Naive B cell (primary cell): ENCODE measurements at regions not wholly inside any gene's neighbourhood (a gene's known extent, or its start where the extent isn't known, plus 50 kb on each side); places are given as distances from the start of the nearest gene placed in this dataset.
"Not testable (repeated sequence)": the region's sequence is repeated elsewhere in the genome, so short reads cannot be mapped to it uniquely, and the experiment has no call there.

Source experiments
- ATAC-seq, 2 donors: fragments of 150-1000 bp; cut with Tn5 transposase; 2 replicates each; pipeline ENCODE4 v1.10.0; 2021; ENCODE audit warnings: low read depth in 2 of 2, mild to moderate bottlenecking in 2 of 2, moderate library complexity in 2 of 2
- DNase-seq: peaks from one replicate; pipeline ENCODE4 v3.0.0; 2022
- H3K27ac Mint-ChIP-seq, 6 donors: one replicate each; pipeline ENCODE4 v1.8.0; 2020 to 2022; ENCODE audit warnings: mild to moderate bottlenecking in 6 of 6, mixed read lengths in 6 of 6, moderate library complexity in 5 of 6, inconsistent platforms in 2 of 6
- H3K27me3 Mint-ChIP-seq, 3 donors: one replicate each; pipeline ENCODE4 v1.8.0; 2021 to 2022; ENCODE audit warnings: mixed read lengths in 3 of 3, mild to moderate bottlenecking in 1 of 3
- H3K36me3 Mint-ChIP-seq, 2 donors: one replicate each; pipeline ENCODE4 v1.8.0; 2020 to 2022; ENCODE audit warnings: mixed read lengths in 2 of 2, inconsistent platforms in 1 of 2, mild to moderate bottlenecking in 1 of 2
- H3K4me1 Mint-ChIP-seq, 3 donors: one replicate each; pipeline ENCODE4 v1.8.0; 2020 to 2022; ENCODE audit warnings: mixed read lengths in 3 of 3, inconsistent platforms in 1 of 3, mild to moderate bottlenecking in 1 of 3, moderate library complexity in 1 of 3
- H3K4me3 Mint-ChIP-seq, 8 donors: one replicate each; pipeline ENCODE4 v1.8.0; 2020 to 2022; ENCODE audit warnings: mild to moderate bottlenecking in 8 of 8, mixed read lengths in 8 of 8, moderate library complexity in 8 of 8, inconsistent platforms in 2 of 8
- H3K9me3 Mint-ChIP-seq, 7 donors: one replicate each; pipeline ENCODE4 v1.8.0; 2020 to 2022; ENCODE audit warnings: mixed read lengths in 7 of 7, mild to moderate bottlenecking in 5 of 7, inconsistent platforms in 2 of 7, moderate library complexity in 1 of 7

DNA sequence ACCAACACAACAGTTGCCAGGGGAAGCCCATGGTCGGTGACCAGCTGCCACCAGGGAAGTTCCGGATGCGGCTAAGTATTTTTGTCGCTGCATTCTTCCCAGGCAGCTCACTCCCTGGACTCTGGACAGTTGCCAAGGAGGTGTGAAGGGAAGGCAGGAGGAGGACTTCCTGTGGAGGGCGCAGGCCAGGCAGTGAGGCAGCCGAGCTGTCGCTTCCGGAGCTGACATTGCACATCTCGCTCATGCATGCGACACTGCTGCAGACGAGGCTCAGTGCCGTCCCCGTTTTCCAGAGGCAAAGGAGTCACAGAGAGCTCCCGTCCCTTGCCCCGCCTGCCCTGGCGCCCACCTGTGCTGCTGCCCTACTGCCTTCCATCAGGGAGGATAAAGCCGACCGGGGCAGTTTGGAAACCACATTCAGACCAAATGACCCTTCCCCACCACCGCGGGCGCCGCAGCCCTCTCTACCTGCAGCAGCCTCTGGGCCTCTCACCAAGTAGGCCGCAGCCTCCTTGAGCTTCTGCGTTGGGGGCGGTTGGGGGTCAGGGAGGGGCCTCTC, 81.4 kb downstream of the NENF start:
- peak in 1 of 2 donors; percentile 11 for ATAC-seq
- no peaks in the 10 kb centered on the region for H3K36me3 Mint-ChIP-seq
- peak overlapping the region in 7 of 8 donors; percentile 47 to 86 (median 74) for H3K4me3 Mint-ChIP-seq
- peaks cover 0 to 2% (median 0%) of the 10 kb centered on the region in 7 donors for H3K9me3 Mint-ChIP-seq
- no peak overlapping the region for H3K27ac Mint-ChIP-seq
- peaks cover 44 to 88% (median 81%) of the 10 kb centered on the region in 3 donors for H3K27me3 Mint-ChIP-seq
- peaks cover 0 to 15% (median 7%) of the 10 kb centered on the region in 3 donors for H3K4me1 Mint-ChIP-seq
- no peak for DNase-seq

DNA sequence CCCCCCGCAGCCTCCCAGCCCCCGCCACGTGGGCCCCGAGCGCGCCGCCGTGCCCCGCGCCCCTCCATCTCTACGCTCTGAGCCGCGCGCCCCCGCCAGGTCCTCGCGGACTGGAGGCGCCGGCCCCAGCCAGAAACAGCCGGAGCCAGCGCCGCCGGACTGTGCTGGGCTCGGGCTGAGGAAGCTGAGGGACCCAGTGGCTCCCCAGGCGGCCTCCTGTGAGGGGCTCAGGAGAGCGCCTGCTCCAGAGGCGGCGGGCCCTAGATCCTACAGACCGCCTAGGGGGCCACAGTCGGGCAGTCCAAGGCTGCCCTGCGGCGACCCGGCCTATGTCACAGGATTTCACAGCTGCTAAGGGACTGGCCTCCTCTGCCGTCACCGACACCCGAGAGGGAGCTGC, 82.1 kb downstream of the NENF start:
- H3K36me3 Mint-ChIP-seq: no peaks in the 10 kb centered on the region
- no peak overlapping the region for H3K27ac Mint-ChIP-seq
- peaks cover 0 to 2% (median 0%) of the 10 kb centered on the region in 7 donors for H3K9me3 Mint-ChIP-seq
- peak overlapping the region in 3 of 8 donors; percentile 6 to 42 (median 9) for H3K4me3 Mint-ChIP-seq
- peaks cover 41 to 84% (median 80%) of the 10 kb centered on the region in 3 donors for H3K27me3 Mint-ChIP-seq
- ATAC-seq (peak; percentile 14 to 21), DNase-seq (no peak)
- H3K4me1 Mint-ChIP-seq: peaks cover 0 to 15% (median 7%) of the 10 kb centered on the region in 3 donors

DNA sequence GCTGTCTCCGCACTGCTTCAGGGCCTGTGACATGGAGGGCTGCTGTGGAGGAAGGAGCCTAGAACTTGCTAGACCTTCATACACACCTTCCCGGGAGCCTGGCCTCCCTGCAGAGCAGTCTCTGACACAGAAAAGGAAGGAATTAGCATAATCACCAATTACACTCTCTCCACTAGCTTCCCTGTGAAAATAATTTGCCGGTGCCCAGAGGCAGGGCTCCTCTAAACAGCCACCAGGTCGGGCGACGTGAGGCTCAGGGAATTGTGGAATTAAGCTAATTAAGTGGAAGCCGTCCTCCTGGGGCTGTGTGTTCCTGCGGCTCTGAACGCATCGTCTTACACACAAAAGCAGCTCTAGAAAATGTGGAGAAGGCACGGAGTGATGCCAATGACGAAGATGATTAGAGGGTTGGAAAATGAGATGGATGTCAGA, 82.6 kb downstream of the NENF start:
- Mint-ChIP-seq H3K27me3 (peaks cover 46 to 82% (median 74%) of the 10 kb centered on the region in 3 donors), H3K9me3 (peaks cover 0 to 2% (median 0%) of the 10 kb centered on the region in 7 donors), H3K36me3 (no peaks in the 10 kb centered on the region), H3K4me1 (peaks cover 0 to 15% (median 7%) of the 10 kb centered on the region in 3 donors), H3K27ac (peak overlapping the region in 1 of 6 donors; percentile 17), H3K4me3 (peak overlapping the region in 5 of 8 donors; percentile 21 to 77 (median 51))
- DNase-seq: no peak
- peak in 1 of 2 donors; percentile 25 for ATAC-seq

DNA sequence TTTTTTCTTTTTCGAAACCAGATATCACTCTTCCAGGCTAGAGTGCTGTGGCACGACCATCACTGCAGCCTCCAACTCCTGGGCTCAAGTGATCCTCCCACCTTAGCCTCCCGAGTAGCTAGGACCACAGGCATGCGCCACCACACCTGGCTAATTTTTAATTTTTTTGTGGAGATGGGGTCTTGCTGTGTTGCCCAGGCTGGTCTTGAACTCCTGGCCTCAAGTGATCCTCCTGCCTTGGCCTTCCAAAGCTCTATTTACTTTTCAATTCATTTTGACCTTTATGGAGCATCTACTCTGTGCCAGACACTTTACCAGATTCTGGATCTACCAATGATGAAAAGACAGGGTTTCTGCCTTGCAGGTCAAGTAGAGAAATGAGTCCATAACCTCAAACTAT, 83.3 kb downstream of the NENF start:
- H3K27ac Mint-ChIP-seq, ATAC-seq, DNase-seq, H3K36me3 Mint-ChIP-seq, H3K9me3 Mint-ChIP-seq: not testable (repeated sequence)
- peaks cover 46 to 82% (median 70%) of the 10 kb centered on the region in 3 donors for H3K27me3 Mint-ChIP-seq
- H3K4me1 Mint-ChIP-seq: peaks cover 0 to 15% (median 7%) of the 10 kb centered on the region in 3 donors
- peak overlapping the region in 3 of 8 donors; percentile 21 to 58 (median 37) for H3K4me3 Mint-ChIP-seq

DNA sequence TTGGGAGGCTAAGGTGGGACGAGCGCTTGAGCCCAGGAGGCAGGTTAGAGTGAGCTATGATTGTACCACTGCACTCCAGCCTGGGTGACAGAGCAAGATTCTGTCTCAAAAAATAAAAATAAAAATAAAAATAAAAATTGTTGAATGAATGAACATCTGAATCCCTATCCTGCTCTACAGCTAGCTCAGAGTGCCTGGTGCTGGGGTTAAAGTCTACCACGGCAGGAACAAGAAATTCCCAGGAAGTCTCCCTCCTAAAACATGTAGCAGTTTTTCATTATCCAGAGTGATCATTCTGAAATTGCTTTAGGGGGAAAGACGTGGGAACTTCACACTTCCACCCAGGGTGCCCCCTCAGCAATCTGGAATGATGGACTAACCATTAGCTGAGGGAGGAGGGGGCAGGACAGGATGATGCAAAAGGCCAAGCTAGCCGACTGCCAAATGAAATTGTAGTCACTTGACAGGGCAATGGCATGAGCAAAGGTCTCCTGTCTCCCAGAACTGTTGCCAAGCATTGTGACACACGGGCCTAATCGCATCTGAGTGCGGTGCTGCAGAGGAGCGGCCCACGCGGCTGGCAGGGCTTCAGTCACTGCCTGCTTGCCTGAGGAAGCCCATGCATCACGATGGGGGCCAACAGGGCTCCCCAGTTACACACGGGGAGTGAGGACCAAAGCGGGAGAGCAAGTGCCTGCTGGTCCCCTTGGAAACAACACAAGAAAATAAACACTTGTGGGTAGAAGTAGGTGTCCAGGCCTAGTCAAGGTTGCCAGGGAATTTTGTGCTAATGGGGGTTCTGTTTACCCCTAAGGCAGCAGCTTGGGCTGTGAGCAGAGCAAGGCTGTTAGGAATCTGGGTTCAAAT, 85.7 kb downstream of the NENF start:
- Mint-ChIP-seq H3K27me3 (peaks cover 38 to 78% (median 63%) of the 10 kb centered on the region in 3 donors), H3K4me3 (no peak overlapping the region), H3K9me3 (peaks cover 0 to 2% (median 0%) of the 10 kb centered on the region in 7 donors), H3K4me1 (peaks cover 0 to 15% (median 7%) of the 10 kb centered on the region in 3 donors), H3K36me3 (no peaks in the 10 kb centered on the region), H3K27ac (peak overlapping the region in 1 of 6 donors; percentile 7)
- DNase-seq (no peak), ATAC-seq (no peak)

DNA sequence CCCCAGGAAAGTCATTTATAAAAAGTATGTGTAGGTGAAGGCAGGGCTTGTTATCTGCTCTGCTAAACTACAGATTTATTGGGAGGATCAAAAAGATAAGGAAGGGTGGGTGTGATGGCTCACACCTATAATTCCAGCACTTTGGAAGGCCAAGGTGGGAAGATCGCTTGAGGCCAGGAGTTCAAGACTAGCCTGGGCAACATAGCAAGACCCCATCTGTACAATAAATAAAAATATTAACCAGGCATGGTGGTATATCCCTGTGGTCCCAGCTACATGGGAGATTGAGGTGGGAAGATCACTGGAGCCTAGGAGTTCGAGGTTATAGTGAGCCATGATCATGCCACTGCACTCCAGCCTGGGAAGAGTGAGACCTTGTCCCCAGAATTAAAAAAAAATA, 86.4 kb downstream of the NENF start:
- DNase-seq (no peak), ATAC-seq (no peak)
- Mint-ChIP-seq H3K27me3 (peaks cover 43 to 76% (median 61%) of the 10 kb centered on the region in 3 donors), H3K4me3 (no peak overlapping the region), H3K36me3 (no peaks in the 10 kb centered on the region), H3K9me3 (peaks cover 0 to 2% (median 0%) of the 10 kb centered on the region in 7 donors), H3K4me1 (peaks cover 0 to 9% (median 2%) of the 10 kb centered on the region in 3 donors), H3K27ac (peak overlapping the region in 1 of 6 donors; percentile 7)

DNA sequence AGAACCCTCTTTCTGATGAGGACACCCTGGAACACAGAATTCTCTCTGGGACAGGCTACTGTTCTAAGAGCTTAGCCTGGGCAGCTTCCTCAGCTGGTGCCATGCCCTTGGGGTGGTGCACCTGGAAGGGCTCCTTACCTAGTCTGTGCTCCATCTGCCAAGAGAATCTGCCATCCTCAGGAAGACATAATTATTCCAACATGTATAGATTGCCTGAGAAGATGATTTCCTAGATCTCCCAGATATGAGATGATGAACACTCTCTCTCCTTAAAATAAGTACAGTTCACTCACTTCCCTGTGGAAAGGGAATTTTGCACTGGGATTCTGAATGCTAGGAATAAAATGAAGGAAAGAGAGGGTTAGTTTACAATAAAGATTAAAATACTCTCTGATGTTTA, 87.6 kb downstream of the NENF start:
- Mint-ChIP-seq H3K36me3 (no peaks in the 10 kb centered on the region), H3K9me3 (peaks cover 0 to 2% (median 0%) of the 10 kb centered on the region in 7 donors), H3K4me1 (peaks cover 0 to 5% (median 0%) of the 10 kb centered on the region in 3 donors), H3K4me3 (no peak overlapping the region), H3K27ac (no peak overlapping the region), H3K27me3 (peaks cover 41 to 72% (median 55%) of the 10 kb centered on the region in 3 donors)
- ATAC-seq (no peak), DNase-seq (no peak)

DNA sequence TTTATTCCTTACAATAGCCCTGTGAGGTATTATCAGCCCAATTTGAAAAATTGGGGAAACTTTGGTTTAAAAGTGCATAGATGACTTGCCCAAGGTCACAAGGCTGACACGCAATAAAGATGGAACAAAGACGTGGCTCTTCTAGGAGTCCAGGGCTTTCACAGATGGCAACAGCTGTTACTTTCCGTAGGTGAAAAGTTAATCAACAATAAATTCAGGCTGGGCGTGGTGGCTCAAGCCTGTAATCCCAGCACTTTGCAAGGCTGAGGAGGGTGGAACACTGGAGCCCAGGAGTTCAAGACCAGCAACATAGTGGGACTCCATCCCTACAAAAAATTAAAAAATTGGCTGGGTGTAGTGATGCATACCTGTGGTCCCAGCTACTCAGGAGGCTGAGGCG, 87.8 kb upstream of the ATF3 start:
- no peak overlapping the region for H3K4me3 Mint-ChIP-seq
- peaks cover 0 to 2% (median 0%) of the 10 kb centered on the region in 7 donors for H3K9me3 Mint-ChIP-seq
- ATAC-seq (no peak), DNase-seq (no peak)
- H3K4me1 Mint-ChIP-seq: peaks cover 0 to 2% (median 0%) of the 10 kb centered on the region in 3 donors
- no peak overlapping the region for H3K27ac Mint-ChIP-seq
- H3K36me3 Mint-ChIP-seq: no peaks in the 10 kb centered on the region
- peaks cover 36 to 71% (median 51%) of the 10 kb centered on the region in 3 donors for H3K27me3 Mint-ChIP-seq

DNA sequence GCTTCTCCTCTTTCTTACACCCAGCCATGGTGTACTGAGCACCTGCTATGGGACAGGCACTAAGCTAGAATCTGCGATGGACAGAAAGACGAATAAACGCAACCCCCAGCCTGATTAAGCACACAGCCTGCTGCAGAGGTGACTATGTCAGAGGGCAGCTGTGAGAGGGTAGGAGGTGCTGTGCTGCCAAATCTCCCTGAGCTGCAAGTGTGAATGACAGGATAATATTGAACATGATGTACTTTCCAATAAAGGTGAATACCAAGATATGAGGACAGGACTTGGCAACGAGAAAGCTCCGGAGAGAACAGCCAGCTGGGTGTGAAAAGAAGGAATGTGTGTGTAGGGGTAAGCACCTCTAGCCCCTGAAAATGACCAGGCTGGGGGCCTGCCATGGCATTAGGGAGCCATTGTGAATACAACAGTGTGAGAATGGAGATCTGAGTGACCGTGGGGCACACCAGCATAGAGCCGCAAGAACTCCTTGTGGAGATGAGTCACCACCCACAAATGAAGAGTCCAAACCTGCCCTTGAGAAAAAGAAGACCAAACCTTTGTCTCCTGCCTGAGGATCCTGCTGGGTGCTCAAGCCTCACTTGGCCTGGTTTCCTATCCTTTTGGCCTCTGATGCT, 83.0 kb upstream of the ATF3 start:
- no peak for ATAC-seq

DNA sequence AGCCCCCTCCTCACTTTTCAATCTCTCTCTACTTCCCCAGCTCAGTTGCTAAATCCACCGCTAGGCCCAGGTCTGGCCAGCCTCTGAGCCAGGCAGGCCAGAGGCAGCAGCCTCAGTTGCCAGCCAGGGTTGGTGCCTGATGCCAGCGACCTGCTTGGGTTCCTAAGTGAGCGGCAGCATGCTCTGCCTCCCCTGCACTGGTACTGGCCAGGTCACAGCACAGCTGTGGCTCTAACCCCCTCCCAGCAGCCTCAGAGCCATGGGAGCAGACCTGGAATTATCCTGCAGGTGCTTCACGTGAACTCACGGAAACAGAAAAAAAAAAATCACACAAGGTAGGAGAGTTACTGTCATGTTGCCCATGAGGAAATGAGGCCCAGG, 82.5 kb upstream of the ATF3 start:
- ATAC-seq (no peak), DNase-seq (no peak)
- no peaks in the 10 kb centered on the region for H3K9me3 Mint-ChIP-seq
- no peaks in the 10 kb centered on the region for H3K4me1 Mint-ChIP-seq
- H3K27ac Mint-ChIP-seq: no peak overlapping the region
- no peak overlapping the region for H3K4me3 Mint-ChIP-seq
- no peaks in the 10 kb centered on the region for H3K36me3 Mint-ChIP-seq
- H3K27me3 Mint-ChIP-seq: peaks cover 23 to 48% (median 31%) of the 10 kb centered on the region in 3 donors

More for the DNA sequence above, 83.0 kb upstream of the ATF3 start:
- H3K4me1 Mint-ChIP-seq: no peaks in the 10 kb centered on the region
- no peak overlapping the region for H3K27ac Mint-ChIP-seq
- no peaks in the 10 kb centered on the region for H3K9me3 Mint-ChIP-seq
- H3K36me3 Mint-ChIP-seq: no peaks in the 10 kb centered on the region
- no peak overlapping the region for H3K4me3 Mint-ChIP-seq
- peaks cover 23 to 52% (median 34%) of the 10 kb centered on the region in 3 donors for H3K27me3 Mint-ChIP-seq
- no peak for DNase-seq

DNA sequence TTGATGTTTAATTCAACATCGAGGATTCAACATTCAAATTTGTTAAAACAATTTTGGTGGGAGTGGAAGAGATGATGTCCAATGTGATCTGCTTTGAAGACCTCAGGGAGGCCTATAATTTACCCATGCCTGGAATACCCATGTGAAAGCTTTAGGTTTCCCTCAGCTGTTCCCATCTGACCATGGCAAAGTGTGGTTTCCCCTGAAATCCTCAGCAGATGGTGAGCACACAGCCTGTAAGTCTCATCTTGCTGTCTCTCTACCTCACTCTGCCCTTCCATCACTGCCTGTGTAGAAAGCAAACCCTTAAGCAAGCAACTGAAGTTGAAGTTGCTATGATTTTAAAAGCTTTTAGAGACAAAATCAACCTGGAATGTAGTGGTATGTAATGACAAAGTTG, 80.1 kb upstream of the ATF3 start:
- Mint-ChIP-seq H3K9me3 (no peaks in the 10 kb centered on the region), H3K36me3 (no peaks in the 10 kb centered on the region), H3K27ac (no peak overlapping the region), H3K27me3 (peaks cover 23 to 32% (median 24%) of the 10 kb centered on the region in 3 donors), H3K4me1 (no peaks in the 10 kb centered on the region), H3K4me3 (no peak overlapping the region)
- DNase-seq (no peak), ATAC-seq (no peak)

DNA sequence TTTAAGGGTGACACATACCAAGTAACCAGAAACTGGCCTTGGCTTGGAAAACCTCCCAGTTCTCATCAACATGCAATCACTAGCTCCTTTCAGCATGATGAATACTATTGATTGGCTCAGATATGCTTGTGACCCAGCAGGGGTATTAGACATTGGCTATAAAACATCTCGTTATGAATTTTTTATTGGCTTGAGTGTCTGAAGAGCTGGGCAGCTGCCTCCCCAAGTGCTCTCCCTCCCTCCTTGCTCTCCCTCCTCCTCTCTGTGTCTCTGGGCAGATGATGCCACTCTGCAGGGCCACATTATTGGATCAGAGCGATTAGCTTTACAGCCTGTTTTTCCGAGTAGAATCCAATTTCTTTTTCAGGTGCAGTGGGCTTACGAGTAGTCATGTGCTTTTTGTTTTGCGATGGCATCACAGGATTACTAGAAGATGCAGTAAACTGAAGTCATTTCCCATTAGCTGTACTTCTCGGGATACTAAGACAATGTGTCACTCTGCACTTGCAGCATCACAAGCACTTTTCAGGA, 79.3 kb upstream of the ATF3 start:
- peaks cover 21 to 36% (median 27%) of the 10 kb centered on the region in 3 donors for H3K27me3 Mint-ChIP-seq
- DNase-seq: no peak
- no peak for ATAC-seq
- H3K36me3 Mint-ChIP-seq: no peaks in the 10 kb centered on the region
- peak overlapping the region in 1 of 6 donors; percentile 34 for H3K27ac Mint-ChIP-seq
- H3K9me3 Mint-ChIP-seq: no peaks in the 10 kb centered on the region
- H3K4me3 Mint-ChIP-seq: no peak overlapping the region
- no peaks in the 10 kb centered on the region for H3K4me1 Mint-ChIP-seq

DNA sequence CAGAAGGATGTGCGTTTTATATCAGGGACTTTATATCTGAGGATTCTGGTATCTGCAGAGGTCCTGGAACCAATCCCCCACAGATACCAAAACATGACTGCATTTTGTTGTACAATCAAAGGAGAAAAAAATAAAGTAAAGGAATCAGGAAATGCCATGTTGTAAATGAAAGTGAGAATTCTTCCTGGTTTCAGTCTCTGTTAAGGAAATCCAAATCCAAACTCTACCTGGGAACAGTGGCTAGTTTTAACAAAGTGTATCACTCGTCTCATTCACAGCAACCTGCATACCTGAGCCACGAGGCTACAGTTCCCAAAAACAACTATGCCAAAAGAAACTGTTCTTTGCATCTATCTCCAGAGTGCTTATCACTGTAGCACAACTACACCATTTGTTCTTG, 77.3 kb upstream of the ATF3 start:
- ATAC-seq (no peak), DNase-seq (no peak)
- H3K27ac Mint-ChIP-seq: no peak overlapping the region
- H3K4me1 Mint-ChIP-seq: no peaks in the 10 kb centered on the region
- H3K27me3 Mint-ChIP-seq: peaks cover 32 to 45% (median 45%) of the 10 kb centered on the region in 3 donors
- H3K9me3 Mint-ChIP-seq: peaks cover 0 to 4% (median 0%) of the 10 kb centered on the region in 7 donors
- no peak overlapping the region for H3K4me3 Mint-ChIP-seq
- peaks cover 0 to 5% of the 10 kb centered on the region in 2 donors for H3K36me3 Mint-ChIP-seq
